Breast epithelium (tissue), 4 donors: ENCODE measurements at regions not wholly inside any gene's neighbourhood (a gene's known extent, or its start where the extent isn't known, plus 50 kb on each side); places are given as distances from the start of the nearest gene placed in this dataset.

ENCODE experiments used
- DNase-seq, 2 donors: peaks; one replicate each; pipeline ENCODE4 v3.0.0-alpha.2; 2019; ENCODE audit warnings: low spot score in 2 of 2
- H3K27ac ChIP-seq, 2 donors: fragments of 200-600 bp; sonication (generic) in 1 of 2; one replicate each; pipeline ENCODE4 v1.5.1; 2016 to 2019; ENCODE audit warnings: mild to moderate bottlenecking in 1 of 2
- H3K27me3 ChIP-seq, 2 donors: fragments of 200-600 bp; sonication (generic) in 1 of 2; one replicate each; pipeline versions ENCODE4 v1.5.1 to v1.6.0; 2017 to 2019; ENCODE audit warnings: control low read depth in 1 of 2, mild to moderate bottlenecking in 1 of 2
- H3K36me3 ChIP-seq: fragments of 200-600 bp; one replicate; pipeline ENCODE4 v1.5.1; 2019
- H3K4me1 ChIP-seq, 2 donors: fragments of 200-600 bp; sonication (generic); one replicate each; pipeline ENCODE4 v1.5.1; 2016 to 2019; ENCODE audit warnings: control low read depth in 1 of 2
- H3K4me3 ChIP-seq, 3 donors: fragments of 200-600 bp; sonication (generic); 1 replicate in 2 of 3; 2 replicates in 1 of 3; pipeline ENCODE4 v1.5.1; 2016 to 2019; ENCODE audit warnings: mild to moderate bottlenecking in 3 of 3, moderate library complexity in 2 of 3
- H3K9me3 ChIP-seq, 2 donors: fragments of 200-600 bp; sonication (generic) in 1 of 2; one replicate each; pipeline ENCODE4 v1.5.1; 2016 to 2019; ENCODE audit warnings: control low read depth in 1 of 2
- CTCF ChIP-seq, 3 donors: fragments of 450-650 bp; IDR thresholded peaks; one replicate each; pipeline ENCODE4 v1.5.1; 2016 to 2017; ENCODE audit warnings: antibody characterized with exemption in 3 of 3, mild to moderate bottlenecking in 3 of 3, moderate library complexity in 3 of 3
- POLR2A ChIP-seq: fragments of 450-650 bp; IDR thresholded peaks from one replicate; pipeline ENCODE4 v1.6.1; 2016; ENCODE audit warnings: antibody characterized with exemption, mild to moderate bottlenecking, moderate library complexity
- POLR2AphosphoS5 ChIP-seq, 3 donors: sonication (generic); formaldehyde crosslinking; IDR thresholded peaks; one replicate each; pipeline ENCODE4 v1.6.1; 2017; ENCODE audit warnings: antibody characterized with exemption in 3 of 3
- intact Hi-C: fragments of 100-400 bp; cut with DNase I; formaldehyde crosslinking; loops from one replicate; pipeline ENCODE4 v1.15.1; 2023; ENCODE audit warnings: low total_unique reads

GRCh38 chr9:28051559-28052503, 478.6 kb upstream of the C9orf72 start:
- no peaks in the 10 kb centered on the region for H3K4me1 ChIP-seq
- DNase-seq, result no peak
- no peak overlapping the region for H3K27ac ChIP-seq
- no peak for TF ChIP-seq CTCF (IDR thresholded peaks at IDR 0.05)
- no peak for TF ChIP-seq POLR2A
- no peak for TF ChIP-seq POLR2AphosphoS5 (IDR thresholded peaks at IDR 0.05)
- H3K9me3 ChIP-seq, result no peaks in the 10 kb centered on the region
- H3K36me3 ChIP-seq, result no peaks in the 10 kb centered on the region
- no peak overlapping the region for H3K4me3 ChIP-seq
- no peaks in the 10 kb centered on the region for H3K27me3 ChIP-seq
- intact Hi-C loops, result loop anchor here (5.0 kb wide), 1 partner anchor 920 kb away; no protein-coding TSS in a partner anchor

DNA sequence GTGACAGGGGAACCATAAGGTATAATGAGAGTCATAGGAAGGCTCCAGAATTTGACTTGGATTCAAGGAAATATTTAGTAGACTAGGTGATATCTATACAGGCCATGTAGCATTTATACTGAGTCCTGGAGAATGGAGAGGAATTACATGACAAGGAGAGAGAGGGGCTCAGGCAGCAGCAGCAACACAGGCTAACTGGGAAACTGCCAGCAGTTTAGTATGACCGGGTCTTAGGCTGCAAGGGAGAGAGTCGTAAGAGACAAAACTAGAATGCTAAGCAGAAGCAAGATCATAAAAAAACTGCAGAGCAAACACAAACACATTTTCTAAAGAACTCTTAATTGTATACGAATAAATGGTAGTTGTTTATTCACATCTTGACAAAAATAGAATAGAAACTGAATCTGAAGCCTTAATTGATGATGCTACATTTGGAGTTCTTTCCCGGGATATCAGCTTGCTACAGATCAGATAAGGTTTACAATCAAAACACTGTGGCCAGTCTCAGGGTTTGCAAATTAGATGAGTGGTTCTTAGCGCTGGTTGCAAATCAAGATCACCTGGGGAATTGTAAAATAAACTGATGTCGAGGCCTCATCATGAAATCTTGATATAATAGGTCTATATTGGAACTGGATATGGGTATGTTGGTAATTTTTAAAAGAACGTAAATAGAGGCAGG, 480.0 kb upstream of the C9orf72 start:
- H3K27ac ChIP-seq, result no peak overlapping the region
- no peaks in the 10 kb centered on the region for H3K36me3 ChIP-seq
- no peaks in the 10 kb centered on the region for H3K4me1 ChIP-seq
- DNase-seq, result no peak
- H3K4me3 ChIP-seq, result no peak overlapping the region
- H3K9me3 ChIP-seq, result no peaks in the 10 kb centered on the region
- intact Hi-C loops, result loop anchor here (5.0 kb wide), 1 partner anchor 921 kb away; no protein-coding TSS in a partner anchor
- H3K27me3 ChIP-seq, result no peaks in the 10 kb centered on the region
- TF ChIP-seq POLR2AphosphoS5 (IDR thresholded peaks at IDR 0.05), result no peak
- TF ChIP-seq CTCF (IDR thresholded peaks at IDR 0.05), result no peak
- TF ChIP-seq POLR2A, result no peak

DNA sequence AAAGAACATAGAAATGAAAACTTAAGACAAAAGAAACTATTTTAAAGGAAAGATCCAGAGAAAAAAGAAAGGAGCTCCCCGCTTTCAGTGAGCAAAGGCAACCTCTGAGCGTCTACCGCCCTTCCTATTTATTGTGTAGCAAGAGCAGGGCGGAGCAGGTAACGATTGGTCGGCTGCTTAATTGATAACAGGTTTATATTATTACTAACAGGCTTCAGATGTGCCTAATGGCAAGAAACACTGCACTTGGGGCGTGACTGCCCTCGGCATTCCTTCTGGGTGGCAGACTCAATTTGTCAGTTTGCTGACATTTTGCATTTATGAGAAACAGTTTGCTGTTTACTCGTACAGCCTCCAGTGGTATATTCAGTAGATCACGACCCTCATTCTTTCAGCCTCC, 482.7 kb upstream of the C9orf72 start:
- Histone ChIP-seq H3K27me3 (no peaks in the 10 kb centered on the region), H3K27ac (no peak overlapping the region), H3K36me3 (no peaks in the 10 kb centered on the region), H3K9me3 (no peaks in the 10 kb centered on the region), H3K4me1 (no peaks in the 10 kb centered on the region), H3K4me3 (no peak overlapping the region)
- intact Hi-C loops, result no loop called here
- no peak for DNase-seq
- TF ChIP-seq POLR2A (no peak), POLR2AphosphoS5 (IDR thresholded peaks at IDR 0.05) (no peak), CTCF (IDR thresholded peaks at IDR 0.05) (no peak)

DNA sequence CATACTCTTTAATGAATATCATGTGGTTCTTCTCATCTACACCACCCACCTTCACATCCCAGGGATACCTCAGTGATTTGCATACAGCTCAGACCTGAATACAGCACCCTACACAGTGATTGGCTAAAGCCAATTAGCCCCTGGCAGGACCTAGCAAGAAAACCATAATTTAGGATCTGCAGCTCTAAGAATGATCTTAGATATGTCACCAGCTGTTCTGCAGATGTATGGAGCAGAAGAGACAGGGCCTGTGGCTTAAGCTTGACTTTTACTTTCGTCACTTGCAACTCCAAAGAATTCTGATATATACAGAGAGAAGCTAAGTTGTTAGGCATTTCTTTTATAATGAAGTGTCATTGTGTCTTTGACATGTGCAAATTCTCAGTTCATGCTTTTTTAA, 483.2 kb upstream of the C9orf72 start:
- intact Hi-C loops, result no loop called here
- no peaks in the 10 kb centered on the region for H3K9me3 ChIP-seq

More for the DNA sequence above, 483.2 kb upstream of the C9orf72 start:
- Histone ChIP-seq H3K4me1 (no peaks in the 10 kb centered on the region), H3K4me3 (no peak overlapping the region), H3K27me3 (no peaks in the 10 kb centered on the region), H3K27ac (no peak overlapping the region), H3K36me3 (no peaks in the 10 kb centered on the region)
- TF ChIP-seq POLR2AphosphoS5 (IDR thresholded peaks at IDR 0.05) (no peak), POLR2A (no peak), CTCF (IDR thresholded peaks at IDR 0.05) (no peak)
- no peak for DNase-seq
